ENCODE measurements at regions not wholly inside any gene's neighbourhood (a gene's known extent, or its start where the extent isn't known, plus 50 kb on each side); places are given as distances from the start of the nearest gene placed in this dataset.

- TF ChIP-seq CTCF (IDR thresholded peaks at IDR 0.05) (no peak), ZFX (IDR thresholded peaks at IDR 0.05; ENCODE audit: borderline replicate concordance) (no peak)
Measured at GRCh38 chr22:48251629-48252028, 1489.2 kb downstream of the TBC1D22A start.
